Putamen (tissue), 1 donor: ENCODE measurements at regions not wholly inside any gene's neighbourhood (a gene's known extent, or its start where the extent isn't known, plus 50 kb on each side); places are given as distances from the start of the nearest gene placed in this dataset.
"Not testable (repeated sequence)": the region's sequence is repeated elsewhere in the genome, so short reads cannot be mapped to it uniquely, and the experiment has no call there.

Experiments used
- DNase-seq: peaks from one replicate; pipeline ENCODE4 v3.0.0-alpha.2; 2016; ENCODE audit warnings: low spot score

DNA sequence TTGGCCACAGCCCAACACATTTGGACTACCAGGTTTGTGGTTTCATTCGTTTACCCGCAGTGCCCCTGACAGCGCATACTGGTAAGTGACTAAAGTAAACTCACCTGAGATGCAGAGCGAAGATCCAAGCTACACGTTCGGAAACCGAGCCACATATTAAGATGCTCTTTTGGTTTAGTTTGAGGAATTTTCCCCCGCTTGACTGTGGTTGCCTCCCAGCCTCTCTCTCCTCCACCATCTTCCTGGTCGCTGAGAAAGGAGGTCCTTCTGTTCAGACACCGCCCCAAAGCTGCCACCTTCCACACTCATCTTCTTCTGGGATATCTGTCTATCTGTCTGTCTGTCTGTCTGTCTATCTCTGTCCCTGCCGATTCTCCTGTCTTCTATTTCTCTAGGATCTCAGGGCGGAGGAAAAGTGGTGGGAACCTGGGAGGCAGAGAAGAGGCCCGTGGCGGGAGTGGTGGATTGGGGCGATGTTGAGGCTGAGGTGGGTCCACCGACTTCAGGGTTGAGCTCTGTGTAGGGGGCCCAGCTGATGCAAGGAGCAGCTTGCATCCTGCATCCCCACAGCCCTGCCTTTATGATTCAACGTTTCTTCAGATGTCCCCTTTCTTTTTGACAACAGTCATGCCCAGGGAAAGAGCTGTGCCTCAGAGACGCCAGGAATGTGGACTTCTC is 196.9 kb upstream of the ZNF184 start:
- no peak for DNase-seq

DNA sequence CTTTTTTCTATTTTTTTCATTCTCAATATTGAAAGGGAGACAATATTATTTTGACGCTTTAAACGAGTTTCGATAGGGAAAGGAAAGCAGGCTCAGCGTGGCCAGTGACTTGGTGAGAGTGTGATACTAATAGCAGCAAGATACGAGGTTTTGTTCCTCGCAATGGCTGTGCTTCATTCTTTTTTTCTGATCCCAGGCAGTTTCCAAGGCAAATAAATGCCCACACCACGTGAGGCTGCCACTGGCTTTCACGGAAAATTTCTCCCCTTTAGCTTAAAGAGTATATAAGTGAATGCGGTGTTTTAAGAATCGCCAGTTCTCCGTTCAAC is 196.4 kb upstream of the ZNF184 start:
- no peak for DNase-seq

DNA sequence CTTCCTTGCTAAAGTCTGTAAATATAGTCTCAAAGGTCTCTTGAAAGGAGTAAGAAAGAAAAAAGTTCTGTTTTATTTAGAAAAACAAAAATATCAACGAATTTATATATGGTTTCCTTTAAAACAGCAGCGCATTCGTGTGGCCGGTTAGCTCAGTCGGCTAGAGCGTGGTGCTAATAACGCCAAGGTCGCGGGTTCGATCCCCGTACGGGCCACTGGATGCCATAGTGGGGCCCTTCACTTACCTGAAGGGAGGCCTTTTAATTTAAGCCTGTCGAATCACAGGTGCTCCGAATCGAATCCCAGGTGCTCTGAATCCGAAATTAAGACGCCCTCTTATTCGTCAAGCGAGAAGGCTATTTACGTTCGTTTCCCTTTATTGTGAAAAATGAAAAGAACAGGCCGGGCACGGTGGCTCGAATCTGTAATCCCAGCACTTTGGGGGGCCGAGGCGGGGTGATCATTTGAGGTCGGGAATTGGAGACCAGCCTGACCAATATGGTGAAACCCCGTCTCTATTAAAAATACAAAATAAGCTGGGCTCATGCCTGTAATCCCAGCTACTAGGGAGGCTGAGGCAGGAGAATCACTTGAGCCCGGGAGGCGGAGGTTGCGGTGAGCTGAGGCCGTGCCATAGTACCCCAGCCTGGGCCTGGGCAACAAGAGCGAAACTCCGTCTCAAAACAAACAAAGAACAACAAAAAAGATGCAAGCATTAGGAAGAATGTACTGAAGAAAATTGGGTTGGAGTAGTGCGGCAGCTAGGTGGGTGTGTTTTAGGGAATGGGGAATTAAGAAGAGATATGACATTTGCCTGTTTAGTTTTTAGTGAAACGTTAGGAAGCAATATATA is 195.8 kb upstream of the ZNF184 start:
- DNase-seq = no peak

DNA sequence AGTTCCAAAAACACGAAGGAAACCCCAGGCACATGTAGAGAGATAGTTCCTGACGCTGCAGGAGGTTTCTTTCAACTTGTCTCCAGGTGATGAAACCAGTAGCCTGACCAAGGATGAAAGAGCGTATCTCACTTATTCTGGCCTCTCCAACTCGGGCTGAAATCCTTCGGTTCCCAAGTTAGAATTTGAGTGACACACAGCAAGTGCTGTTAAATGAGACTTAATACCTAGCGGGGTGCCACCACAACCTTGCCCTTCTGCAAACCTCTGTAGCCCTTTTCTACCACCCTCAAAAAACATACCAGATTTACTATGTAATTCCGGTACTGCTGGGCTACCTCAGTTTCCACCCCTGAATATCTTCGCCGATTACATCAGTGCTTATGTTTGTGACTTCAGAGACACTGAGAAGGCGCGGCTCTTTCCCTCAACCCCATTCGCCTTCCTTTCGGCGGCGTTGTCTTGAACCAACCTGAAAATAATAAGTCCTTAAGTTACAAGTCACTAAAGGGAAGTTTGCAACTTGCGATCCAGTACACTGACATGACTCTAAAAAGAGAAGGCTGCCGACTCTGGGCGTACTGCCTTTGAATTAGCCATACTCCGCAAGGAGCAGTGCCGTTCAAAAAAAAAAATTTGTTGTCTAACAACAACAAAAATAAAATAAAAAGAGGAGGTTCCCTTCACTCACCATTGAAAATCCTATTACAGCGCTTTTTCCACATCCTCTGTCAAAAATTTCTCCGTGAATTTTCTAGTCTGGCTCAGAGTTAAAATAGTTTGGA is 194.9 kb upstream of the ZNF184 start:
- DNase-seq = no peak

DNA sequence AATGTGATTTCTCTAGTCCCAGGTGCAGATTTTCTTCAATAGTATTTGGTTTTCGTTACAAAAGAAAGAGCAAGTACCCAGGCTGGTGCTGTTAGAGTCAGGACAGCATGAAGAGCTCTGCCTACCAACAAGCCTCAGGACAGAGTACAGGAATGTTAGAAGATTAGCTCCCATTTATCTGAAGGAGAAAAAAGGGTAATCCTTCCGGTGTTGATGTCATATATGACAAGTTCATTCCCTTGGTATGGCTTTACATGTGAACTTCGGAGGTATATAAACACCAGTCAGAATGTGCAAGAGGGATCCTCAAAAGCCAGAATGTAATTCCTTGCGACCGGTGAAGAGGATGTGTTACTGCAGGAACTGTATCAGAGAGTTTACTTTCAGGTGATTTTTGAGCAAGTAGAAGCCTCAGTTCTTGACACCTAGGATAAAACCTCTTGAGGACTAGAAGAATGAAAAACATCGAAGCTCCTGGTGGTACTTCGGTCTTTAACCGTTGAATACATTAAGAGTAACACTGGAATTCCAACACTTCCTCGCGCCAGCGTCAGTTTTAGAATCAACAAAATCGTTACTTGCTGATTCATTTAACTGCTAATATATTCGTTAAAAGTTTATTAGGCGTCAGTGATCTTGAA is 194.2 kb upstream of the ZNF184 start:
- no peak for DNase-seq

DNA sequence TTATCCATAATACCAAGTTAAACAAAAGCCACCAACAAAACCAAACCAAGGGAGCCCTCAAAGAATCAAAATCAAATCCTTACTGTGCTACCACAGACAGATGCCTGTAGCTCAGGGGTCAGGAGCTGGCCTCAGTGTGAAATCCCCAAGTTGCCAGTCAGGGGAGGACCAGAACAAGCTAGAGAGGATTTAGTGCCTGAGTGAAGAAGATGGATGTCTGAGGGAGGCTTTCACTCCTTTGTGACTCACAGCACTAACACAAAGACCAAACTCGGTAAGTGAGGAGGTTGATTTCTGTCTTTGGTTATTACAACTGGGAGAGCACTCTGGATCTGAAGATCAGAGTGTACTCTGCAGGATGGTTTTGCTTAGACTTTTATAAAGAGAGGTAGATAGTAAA is 189.9 kb upstream of the ZNF184 start:
- no peak for DNase-seq

DNA sequence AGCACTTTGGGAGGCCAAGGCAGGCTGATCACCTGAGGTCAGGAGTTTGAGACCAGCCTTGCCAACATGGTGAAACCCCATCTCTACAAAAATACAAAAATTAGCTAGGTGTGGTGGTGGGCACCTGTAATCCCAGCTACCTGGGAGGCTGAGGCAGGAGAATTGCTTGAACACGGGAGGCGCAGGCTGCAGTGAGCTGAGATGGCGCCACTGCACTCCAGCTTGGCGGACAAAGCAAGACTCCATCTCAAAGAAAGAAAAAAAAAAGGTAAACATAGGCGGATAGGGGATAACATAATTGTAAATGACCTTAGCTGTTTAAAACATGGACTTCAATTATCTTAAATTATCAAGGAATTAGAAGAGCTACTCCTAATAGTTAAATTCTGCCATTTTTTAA is 189.3 kb upstream of the ZNF184 start:
- not testable (repeated sequence) for DNase-seq

DNA sequence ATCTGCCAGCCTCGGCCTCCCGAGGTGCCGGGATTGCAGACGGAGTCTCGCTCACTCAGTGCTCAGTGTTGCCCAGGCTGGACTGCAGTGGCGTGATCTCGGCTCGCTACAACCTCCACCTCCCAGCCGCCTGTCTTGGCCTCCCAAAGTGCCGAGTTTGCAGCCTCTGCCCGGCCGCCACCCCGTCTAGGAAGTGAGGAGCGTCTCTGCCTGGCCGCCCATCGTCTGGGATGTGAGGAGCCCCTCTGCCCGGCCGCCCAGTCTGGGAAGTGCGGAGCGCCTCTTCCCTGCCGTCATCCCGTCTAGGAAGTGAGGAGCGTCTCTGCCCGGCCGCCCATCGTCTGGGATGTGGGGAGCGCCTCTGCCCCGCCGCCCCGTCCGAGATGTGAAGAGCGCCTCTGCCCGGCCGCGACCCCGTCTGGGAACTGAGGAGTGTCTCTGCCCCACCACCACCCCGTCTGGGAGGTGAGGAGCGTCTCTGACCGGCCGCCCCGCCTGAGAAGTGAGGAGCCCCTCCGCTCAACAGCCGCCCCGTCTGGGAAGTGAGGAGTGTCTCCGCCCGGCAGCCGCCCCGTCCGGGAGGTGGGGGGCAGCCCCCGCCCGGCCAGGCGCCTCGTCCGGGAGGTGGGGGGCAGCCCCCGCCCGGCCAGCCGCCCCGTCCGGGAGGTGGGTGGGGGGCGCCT is 180.4 kb upstream of the ZNF184 start:
- not testable (repeated sequence) for DNase-seq

DNA sequence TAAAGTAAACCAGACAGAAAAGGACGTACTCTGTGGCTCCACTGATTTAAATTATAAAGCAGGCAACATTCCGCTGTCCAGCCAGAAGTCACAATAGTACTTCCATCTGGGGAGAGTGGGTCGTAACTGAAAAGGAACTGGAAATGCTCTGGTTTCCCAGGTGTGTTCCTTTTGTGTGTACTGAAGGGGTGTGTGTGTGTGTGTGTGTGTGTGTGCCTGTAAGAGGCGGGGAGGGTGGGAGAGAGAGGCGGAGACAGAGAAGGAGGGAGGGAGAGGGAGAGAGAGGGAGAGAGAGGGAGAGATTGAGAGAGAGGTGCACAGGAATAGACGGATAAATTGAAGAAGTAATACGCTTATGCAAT is 178.4 kb upstream of the ZNF184 start:
- DNase-seq = no peak

DNA sequence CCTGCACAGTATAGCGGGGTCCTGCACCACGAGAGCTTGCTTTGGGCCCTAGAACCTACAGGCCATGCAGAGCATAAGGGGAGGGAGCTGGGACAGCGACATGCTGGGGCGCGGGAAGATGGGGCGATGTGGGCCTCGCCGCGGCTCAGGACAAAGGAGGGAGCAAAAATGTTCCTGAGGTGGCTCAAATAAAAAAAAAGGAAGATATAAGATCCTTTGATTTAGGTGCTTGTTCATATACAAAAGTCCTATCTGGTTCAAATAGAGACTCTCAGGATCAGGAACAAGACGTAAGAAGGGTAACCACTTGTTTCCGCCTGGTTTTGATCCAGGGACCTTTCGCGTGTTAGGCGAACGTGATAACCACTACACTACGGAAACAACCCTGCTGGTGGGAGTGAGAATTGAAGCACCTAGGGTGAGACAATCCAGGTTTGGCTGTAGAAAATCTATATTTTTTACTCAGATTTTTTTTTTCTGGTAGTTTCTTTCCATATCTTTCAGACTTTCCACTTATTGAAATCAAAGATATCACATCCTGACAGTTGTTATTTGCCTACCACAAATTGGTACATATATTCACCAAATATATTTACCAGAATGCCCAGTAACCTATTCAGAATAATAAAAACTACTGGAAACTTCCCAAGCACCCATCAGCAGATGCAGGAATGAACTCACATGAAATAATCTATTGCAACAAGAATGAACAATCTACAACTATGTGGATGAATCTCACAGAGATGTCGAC is 177.9 kb upstream of the ZNF184 start:
- no peak for DNase-seq

DNA sequence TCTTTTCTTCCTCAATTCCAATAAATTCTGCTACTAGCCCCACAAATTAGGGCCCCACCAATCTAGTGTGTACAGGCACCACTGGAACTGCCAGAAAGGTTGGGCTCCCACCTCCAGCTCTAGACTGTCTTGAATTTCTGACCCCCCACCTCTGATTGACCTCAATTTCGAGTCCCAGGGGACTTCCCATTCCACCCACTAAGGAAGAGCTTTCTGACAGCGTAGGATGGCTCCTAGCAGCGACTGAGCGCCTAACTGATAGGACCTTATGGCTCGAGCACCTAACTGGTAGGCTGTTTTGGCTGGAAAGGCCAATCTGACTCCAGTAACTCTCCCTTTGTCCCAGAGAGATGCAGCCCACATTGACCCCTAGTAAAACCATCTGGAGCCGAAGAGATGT is 171.6 kb upstream of the ZNF184 start:
- DNase-seq = no peak

DNA sequence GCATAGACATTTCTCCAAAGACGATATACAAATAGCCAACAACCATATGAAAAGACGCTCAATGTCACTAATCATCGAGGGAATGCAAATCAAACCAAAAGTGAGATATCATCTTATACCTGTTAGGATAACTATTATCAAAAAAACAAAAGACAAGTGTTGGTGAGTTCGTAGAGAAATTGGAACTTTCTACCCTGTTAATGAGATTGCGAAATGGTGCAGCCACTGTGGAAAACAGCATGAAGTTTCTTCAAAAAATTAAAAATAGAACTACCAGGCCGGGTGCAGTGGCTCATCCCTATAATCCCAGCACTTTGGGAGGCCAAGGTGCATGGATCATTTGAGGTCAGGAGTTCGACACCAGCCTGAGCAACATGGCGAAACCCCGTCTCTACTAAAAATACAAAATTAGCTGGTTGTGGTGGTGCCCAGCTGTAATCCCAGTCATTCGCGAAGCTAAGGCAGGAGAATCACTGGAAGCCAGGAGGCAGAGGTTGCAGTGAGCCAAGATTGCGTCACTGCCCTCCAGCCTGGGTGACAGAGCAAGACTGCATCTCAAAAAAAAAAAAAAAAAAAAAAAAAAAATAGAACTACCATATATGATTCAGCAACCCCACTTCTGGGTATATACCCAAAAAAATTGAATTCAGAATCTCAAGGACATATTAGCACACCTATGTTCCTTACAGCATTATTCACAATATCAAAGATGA is 170.0 kb upstream of the ZNF184 start:
- DNase-seq = no peak

DNA sequence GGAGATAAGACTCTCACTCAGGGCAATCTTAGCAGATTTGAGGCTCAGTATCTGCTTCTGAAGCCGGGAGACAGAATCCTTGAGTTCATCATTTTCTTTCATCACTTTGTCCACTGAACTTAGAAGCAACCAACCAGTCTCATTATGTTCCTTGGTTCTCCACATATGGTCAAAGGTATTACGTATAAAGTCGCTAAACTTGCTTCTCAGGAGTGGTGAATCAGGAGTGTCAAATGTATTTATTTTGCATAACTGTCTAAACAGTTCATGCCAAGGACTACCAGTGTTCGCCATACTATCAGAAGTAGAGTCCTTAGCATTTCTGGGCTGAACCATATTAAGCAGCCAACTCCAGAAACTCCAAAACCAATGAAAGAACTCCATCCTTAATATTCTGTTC is 163.0 kb upstream of the ZNF184 start:
- not testable (repeated sequence) for DNase-seq

DNA sequence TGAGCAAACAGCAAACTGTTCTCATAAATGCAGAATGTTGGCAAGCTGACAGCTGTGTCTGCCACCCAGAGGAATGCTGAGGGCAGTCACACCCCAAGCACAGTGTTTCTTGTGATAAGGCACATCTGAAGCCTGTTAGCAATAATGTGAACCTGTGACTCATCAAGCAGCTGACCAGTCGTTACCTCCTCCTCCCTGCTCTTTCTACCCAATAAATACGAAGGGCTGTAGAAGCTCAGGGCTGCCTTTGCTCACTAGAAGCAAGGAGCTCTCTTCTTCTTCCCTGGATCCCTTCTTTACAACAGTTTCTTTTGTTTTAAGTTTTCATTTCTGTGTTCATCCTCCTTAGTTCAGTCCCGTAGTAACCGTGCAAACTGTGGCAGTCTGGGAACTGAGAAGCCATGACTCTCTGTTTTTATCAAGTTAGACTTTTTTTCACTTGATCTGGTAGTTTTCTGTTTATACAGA is 160.3 kb upstream of the ZNF184 start:
- DNase-seq = not testable (repeated sequence)

DNA sequence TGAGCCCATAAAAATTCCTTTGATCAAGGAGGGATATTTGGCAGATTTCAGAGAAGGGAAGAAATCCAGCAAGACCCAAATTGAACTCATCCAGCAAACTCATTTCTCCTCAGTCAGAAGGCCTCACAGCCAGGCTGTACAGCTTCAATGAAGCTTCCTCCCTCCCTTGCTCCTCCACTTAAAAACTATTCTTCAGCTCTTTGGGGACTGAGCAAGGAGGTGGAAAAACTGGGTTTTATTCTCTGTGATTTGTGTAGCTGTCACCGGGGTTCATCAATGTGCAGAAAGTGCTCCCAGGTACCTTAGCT is 158.7 kb upstream of the ZNF184 start:
- no peak for DNase-seq

DNA sequence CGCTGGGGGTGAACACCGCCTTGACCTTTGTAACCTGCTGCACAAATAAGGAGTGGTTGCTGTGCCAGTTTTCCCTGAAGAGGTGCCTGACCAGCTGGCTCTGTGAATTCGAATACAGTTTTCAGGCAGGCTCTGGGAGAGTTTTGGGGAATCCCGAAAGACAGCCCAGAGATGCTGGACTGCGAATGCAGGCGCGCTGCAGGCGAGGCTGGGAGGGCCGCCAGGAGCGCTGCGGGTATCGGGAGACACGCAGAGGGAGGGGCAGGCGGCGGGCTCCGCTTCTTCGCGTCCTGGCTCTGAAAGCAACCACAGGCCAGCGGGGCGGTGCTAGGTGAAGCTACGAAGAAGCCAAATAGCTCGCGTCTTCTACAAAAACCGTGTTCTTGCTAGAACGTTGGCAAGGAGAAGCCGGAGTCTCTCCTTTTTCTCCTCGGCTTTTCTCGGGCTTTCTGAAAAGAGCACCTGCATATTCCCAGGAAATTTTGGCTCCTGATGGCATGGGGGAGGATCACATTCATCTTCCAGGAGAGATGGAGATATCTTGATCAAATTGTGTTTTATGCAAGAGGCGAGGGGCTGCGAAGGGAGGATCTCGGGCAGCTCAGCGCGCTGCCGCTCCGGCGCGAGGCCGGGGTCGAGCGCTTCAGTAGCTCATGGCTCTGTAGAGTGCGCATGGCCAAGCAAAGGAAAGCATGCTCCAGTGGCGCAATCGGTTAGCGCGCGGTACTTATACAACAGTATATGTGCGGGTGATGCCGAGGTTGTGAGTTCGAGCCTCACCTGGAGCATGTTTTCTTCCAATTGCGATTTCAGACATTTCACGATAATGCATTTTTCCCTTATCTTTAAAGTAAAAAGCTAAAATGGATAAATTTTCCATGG is 158.1 kb upstream of the ZNF184 start:
- DNase-seq = peak; percentile 31

DNA sequence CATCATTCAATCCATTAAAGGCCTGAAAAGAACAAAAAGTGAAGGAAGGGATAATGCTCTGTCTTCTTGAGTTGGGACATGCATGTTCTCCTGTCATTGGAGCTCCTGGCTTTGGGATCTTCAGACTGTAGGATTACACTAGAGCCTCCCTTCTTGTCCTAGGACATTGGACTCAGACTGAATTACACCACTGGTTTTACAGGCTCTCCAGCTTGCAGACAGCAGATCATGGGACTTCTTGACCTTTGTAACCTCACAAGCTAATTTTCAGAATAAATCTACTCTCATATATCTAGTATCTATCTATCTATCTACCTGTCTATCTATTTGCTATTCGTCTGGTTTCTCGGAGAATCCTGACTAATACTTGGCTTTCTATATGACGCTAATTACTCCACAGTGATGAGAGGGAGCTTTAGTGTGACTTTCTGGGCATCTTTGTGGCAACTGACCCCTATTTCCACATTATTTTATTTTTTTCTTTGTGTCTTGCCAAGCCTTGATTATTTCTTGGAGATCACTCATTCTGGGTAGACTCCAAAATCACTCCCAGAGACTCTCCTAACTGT is 151.9 kb upstream of the ZNF184 start:
- no peak for DNase-seq

DNA sequence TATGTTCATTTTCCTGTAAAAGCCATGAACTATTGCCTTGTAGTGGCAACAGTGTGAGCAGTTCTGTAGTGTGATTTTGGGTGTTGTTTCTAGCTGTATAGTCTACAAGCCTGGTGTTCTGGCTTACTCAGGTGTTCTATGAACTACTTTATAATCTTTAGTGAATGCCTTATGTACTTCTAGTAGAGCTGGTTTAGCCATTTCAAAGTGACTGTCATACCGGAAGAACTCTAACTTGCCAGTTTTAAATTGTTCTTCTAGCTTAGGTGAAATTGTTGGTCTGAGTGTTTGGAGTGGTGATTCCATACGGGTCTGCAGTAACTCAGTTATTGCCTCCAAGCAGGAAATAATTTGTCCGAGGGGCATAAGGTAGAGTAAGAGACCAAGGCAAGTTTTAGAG is 150.2 kb upstream of the ZNF184 start:
- DNase-seq = no peak

DNA sequence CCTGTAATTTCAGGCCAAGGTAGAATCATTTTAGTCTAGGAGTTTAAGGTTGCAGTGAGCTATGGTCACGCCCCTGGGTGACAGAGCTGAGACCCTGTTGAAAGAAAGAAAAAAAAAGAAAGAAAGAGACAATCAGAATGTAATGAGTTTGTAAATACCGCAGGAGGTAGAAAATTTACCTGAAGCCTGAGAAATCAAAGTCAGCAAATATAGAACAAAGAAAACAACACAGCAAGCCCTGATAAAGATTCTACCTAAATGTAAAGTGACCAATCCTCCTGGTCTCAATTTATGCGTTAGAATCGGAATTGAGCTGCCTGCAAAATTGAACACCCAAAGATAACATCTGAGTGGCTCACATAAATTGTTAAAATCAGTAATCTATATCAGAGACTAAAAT is 146.5 kb upstream of the ZNF184 start:
- no peak for DNase-seq
